ENCODE measurements at regions not wholly inside any gene's neighbourhood (a gene's known extent, or its start where the extent isn't known, plus 50 kb on each side); places are given as distances from the start of the nearest gene placed in this dataset.
"Not testable (repeated sequence)": the region's sequence is repeated elsewhere in the genome, so short reads cannot be mapped to it uniquely, and the experiment has no call there.

DNA sequence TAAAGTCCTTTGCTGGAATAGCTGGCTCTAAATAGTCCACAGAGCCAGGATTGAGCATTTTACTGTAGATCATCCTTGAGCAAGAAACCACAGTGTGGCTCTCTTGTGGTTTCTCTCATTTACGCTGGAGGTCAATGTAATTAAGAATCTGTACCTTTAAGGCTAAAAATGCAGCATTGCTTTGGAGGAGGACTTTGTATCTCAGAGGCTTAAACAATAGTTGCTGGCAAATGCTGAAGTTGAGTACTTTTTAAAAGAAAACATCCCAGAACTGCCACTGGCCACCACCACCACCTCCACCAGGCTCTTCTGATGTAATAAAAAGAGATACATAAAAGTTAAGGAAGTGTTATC lies 177.3 kb upstream of the ADAMTSL1 start:
- H3K27me3 Mint-ChIP-seq (ENCODE audit: insufficient read depth, unreplicated experiment), result peaks cover 3% of the 10 kb centered on the region
- intact Hi-C loops (cut with micrococcal nuclease; ENCODE audit: unreplicated experiment), result no loop called here
- no peak overlapping the region for H3K4me3 Mint-ChIP-seq (ENCODE audit: unreplicated experiment)

DNA sequence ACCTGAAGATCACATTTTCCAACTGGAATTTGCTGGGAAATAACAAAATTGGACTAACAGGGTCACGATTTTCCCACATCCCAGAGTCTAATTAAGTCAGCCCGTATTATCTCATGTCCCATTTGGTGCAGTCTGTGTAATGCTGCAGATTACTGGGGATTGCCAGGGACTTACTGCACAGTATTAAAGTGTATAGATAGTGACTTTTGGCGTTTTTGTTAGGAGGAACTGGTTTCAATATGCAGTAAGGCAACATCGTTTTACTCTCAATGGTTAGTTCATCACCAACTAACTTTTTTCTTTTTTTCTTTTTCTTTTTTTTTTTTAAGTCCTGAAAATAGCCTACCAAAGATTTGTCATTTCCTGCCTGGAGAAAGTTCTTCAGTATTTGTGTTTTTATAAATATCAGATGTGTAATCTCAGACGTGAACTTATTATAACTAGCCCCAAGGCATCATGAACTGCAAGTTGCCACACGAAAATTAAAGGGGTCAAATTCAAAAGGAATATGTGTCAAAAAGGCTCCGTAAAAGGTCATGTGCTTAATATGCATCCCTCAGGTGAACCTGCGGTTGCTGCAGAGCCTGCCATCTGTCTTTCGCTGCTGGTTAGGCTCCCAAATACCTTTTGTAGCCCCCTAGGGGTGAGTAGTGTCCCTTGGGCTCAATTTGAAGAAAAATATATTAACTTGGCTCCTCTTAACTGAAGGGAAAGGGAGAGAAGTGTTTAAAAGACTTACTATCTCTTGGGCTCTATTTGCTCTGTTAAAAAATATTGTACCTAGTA lies 176.7 kb upstream of the ADAMTSL1 start:
- H3K36me3 Mint-ChIP-seq (ENCODE audit: insufficient read depth, unreplicated experiment), result no peaks in the 10 kb centered on the region
- intact Hi-C loops (cut with micrococcal nuclease; ENCODE audit: unreplicated experiment), result no loop called here
- TF ChIP-seq, protein P1, sequence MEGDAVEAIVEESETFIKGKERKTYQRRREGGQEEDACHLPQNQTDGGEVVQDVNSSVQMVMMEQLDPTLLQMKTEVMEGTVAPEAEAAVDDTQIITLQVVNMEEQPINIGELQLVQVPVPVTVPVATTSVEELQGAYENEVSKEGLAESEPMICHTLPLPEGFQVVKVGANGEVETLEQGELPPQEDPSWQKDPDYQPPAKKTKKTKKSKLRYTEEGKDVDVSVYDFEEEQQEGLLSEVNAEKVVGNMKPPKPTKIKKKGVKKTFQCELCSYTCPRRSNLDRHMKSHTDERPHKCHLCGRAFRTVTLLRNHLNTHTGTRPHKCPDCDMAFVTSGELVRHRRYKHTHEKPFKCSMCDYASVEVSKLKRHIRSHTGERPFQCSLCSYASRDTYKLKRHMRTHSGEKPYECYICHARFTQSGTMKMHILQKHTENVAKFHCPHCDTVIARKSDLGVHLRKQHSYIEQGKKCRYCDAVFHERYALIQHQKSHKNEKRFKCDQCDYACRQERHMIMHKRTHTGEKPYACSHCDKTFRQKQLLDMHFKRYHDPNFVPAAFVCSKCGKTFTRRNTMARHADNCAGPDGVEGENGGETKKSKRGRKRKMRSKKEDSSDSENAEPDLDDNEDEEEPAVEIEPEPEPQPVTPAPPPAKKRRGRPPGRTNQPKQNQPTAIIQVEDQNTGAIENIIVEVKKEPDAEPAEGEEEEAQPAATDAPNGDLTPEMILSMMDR (IDR thresholded peaks at IDR 0.05; ENCODE audit: insufficient read depth in 1 of 2, low read depth in 1 of 2, low read length in 1 of 2, severe bottlenecking in 1 of 2, unreplicated experiment in 1 of 2), result peak in 1 of 2 experiments; percentile 57
- no TSS peak for BruUV-seq (replicated peaks)
- H3K27me3 Mint-ChIP-seq (ENCODE audit: insufficient read depth, unreplicated experiment), result peaks cover 3% of the 10 kb centered on the region
- H3K9me3 ChIP-seq, result no peaks in the 10 kb centered on the region
- H3K4me1 Mint-ChIP-seq (ENCODE audit: low read depth, unreplicated experiment), result no peaks in the 10 kb centered on the region
- peak in 1 of 2 experiments; percentile 14 for DNase-seq
- CTCF ChIA-PET, result interaction anchor here (0.6 kb wide), 1 partner anchor 486 kb away, joined by 3 read pairs; no protein-coding TSS in a partner anchor
- no peaks in the 10 kb centered on the region for H3K4me1 ChIP-seq
- H3K9me3 Mint-ChIP-seq (ENCODE audit: unreplicated experiment), result no peaks in the 10 kb centered on the region
- POLR2A ChIA-PET, result no interaction called here
- H3K27me3 ChIP-seq (replicated peaks; ENCODE audit: control insufficient read depth, insufficient read depth, low read length), result no peaks in the 10 kb centered on the region
- H3K27ac Mint-ChIP-seq (ENCODE audit: unreplicated experiment), result no peak overlapping the region
- H3K36me3 ChIP-seq (ENCODE audit: control insufficient read depth, insufficient read depth, low read length), result no peaks in the 10 kb centered on the region
- no peak overlapping the region for H3K4me3 ChIP-seq (ENCODE audit: low read depth, low read length)
- no peak overlapping the region for H3K4me3 Mint-ChIP-seq (ENCODE audit: unreplicated experiment)

More for the DNA sequence above, 177.3 kb upstream of the ADAMTSL1 start:
- Mint-ChIP-seq H3K9me3 (ENCODE audit: unreplicated experiment) (no peaks in the 10 kb centered on the region), H3K4me1 (ENCODE audit: low read depth, unreplicated experiment) (no peaks in the 10 kb centered on the region), H3K36me3 (ENCODE audit: insufficient read depth, unreplicated experiment) (no peaks in the 10 kb centered on the region), H3K27ac (ENCODE audit: unreplicated experiment) (no peak overlapping the region)
- no peaks in the 10 kb centered on the region for H3K27me3 ChIP-seq (replicated peaks; ENCODE audit: control insufficient read depth, insufficient read depth, low read length)
- no peak for DNase-seq
- BruUV-seq (replicated peaks), result no TSS peak
- H3K4me1 ChIP-seq, result no peaks in the 10 kb centered on the region
- ChIA-PET CTCF (no interaction called here), POLR2A (no interaction called here)
- H3K4me3 ChIP-seq (ENCODE audit: low read depth, low read length), result no peak overlapping the region
- no peaks in the 10 kb centered on the region for H3K9me3 ChIP-seq
- TF ChIP-seq, protein P1 (IDR thresholded peaks at IDR 0.05; ENCODE audit: insufficient read depth in 1 of 2, low read depth in 1 of 2, low read length in 1 of 2, severe bottlenecking in 1 of 2, unreplicated experiment in 1 of 2), result no peak
- H3K36me3 ChIP-seq (ENCODE audit: control insufficient read depth, insufficient read depth, low read length), result no peaks in the 10 kb centered on the region

DNA sequence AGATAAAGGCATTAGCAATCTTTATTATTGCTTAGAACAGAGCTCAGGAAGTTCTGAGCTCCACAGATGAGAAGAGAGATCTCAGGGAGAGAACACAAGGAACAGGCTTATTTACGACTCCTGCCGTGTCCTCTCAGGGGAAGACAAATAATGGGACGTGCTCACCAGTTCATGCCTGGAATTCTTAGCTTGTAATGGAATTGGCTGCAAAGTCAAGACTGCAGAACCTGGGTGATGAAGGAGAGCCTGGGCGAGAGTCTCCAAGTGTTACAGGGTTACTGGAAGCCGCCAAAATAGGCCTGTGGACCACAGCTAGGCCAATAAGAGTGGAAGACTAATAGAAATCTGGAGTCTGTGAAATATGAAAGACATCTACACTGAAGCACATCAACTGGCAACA lies 174.5 kb upstream of the ADAMTSL1 start:
- H3K27me3 Mint-ChIP-seq (ENCODE audit: insufficient read depth, unreplicated experiment), result peaks cover 6% of the 10 kb centered on the region
- ChIA-PET CTCF (no interaction called here), POLR2A (no interaction called here)
- H3K36me3 Mint-ChIP-seq (ENCODE audit: insufficient read depth, unreplicated experiment), result no peaks in the 10 kb centered on the region
- no TSS peak for BruUV-seq (replicated peaks)
- Histone ChIP-seq H3K36me3 (ENCODE audit: control insufficient read depth, insufficient read depth, low read length) (no peaks in the 10 kb centered on the region), H3K4me1 (no peaks in the 10 kb centered on the region), H3K9me3 (no peaks in the 10 kb centered on the region), H3K4me3 (ENCODE audit: low read depth, low read length) (no peak overlapping the region), H3K27me3 (replicated peaks; ENCODE audit: control insufficient read depth, insufficient read depth, low read length) (no peaks in the 10 kb centered on the region)
- no peak overlapping the region for H3K4me3 Mint-ChIP-seq (ENCODE audit: unreplicated experiment)
- H3K4me1 Mint-ChIP-seq (ENCODE audit: low read depth, unreplicated experiment), result no peaks in the 10 kb centered on the region
- H3K9me3 Mint-ChIP-seq (ENCODE audit: unreplicated experiment), result no peaks in the 10 kb centered on the region
- DNase-seq, result no peak
- H3K27ac Mint-ChIP-seq (ENCODE audit: unreplicated experiment), result no peak overlapping the region
- TF ChIP-seq, protein P1 (IDR thresholded peaks at IDR 0.05; ENCODE audit: insufficient read depth in 1 of 2, low read depth in 1 of 2, low read length in 1 of 2, severe bottlenecking in 1 of 2, unreplicated experiment in 1 of 2), result no peak
- intact Hi-C loops (cut with micrococcal nuclease; ENCODE audit: unreplicated experiment), result no loop called here

DNA sequence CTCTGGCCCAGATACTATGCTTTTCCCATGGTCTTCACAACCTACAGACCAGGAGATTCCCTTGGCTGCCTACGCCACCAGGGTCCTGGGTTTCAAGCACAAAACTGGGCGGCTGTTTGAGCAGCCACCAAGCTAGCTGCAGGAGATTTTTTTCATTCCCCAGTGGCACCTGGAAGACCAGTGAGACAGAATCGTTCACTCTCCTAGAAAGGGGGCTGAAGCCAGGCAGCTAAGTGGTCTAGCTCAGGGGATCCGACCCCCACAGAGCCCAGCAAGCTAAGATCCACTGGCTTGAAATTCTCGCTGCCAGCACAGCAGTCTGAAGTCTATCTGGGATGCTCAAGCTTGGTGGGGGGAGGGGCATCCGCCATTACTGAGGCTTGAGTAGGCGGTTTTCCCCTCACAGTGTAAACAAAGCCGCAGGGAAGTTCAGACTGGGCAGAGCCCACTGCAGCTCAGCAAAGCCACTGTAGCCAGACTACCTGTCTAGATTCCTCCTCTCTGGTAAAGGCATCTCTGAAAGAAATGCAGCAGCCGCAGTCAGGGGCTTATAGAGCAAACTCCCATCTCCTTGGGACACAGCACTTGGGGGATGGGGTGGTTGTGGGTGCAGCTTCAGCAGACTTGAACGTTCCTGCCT lies 168.7 kb upstream of the ADAMTSL1 start:
- H3K27ac Mint-ChIP-seq (ENCODE audit: unreplicated experiment); H3K36me3 Mint-ChIP-seq (ENCODE audit: insufficient read depth, unreplicated experiment); H3K4me1 ChIP-seq; BruUV-seq (replicated peaks); intact Hi-C loops (cut with micrococcal nuclease; ENCODE audit: unreplicated experiment); CTCF ChIA-PET; H3K4me1 Mint-ChIP-seq (ENCODE audit: low read depth, unreplicated experiment); DNase-seq; H3K36me3 ChIP-seq (ENCODE audit: control insufficient read depth, insufficient read depth, low read length); H3K27me3 Mint-ChIP-seq (ENCODE audit: insufficient read depth, unreplicated experiment); H3K4me3 Mint-ChIP-seq (ENCODE audit: unreplicated experiment); H3K4me3 ChIP-seq (ENCODE audit: low read depth, low read length); H3K9me3 Mint-ChIP-seq (ENCODE audit: unreplicated experiment); POLR2A ChIA-PET; H3K27me3 ChIP-seq (replicated peaks; ENCODE audit: control insufficient read depth, insufficient read depth, low read length); H3K9me3 ChIP-seq: not testable (repeated sequence)
